Liver (tissue), 3 donors: ENCODE measurements at regions not wholly inside any gene's neighbourhood (a gene's known extent, or its start where the extent isn't known, plus 50 kb on each side); places are given as distances from the start of the nearest gene placed in this dataset.

Experiments
- FOXA1 ChIP-seq: IDR thresholded peaks from 2 replicates; pipeline ENCODE4 v1.6.1; 2016; ENCODE audit warnings: antibody characterized with exemption
- HNF4A ChIP-seq, 2 donors: conservative IDR thresholded peaks; 2 replicates each; pipeline ENCODE4 v1.6.1; 2016; ENCODE audit warnings: antibody characterized with exemption in 2 of 2, mild to moderate bottlenecking in 2 of 2
- HNF4G ChIP-seq: IDR thresholded peaks from 2 replicates; pipeline ENCODE4 v1.6.1; 2016; ENCODE audit warnings: antibody characterized with exemption
- JUND ChIP-seq, 2 donors: IDR thresholded peaks; 2 replicates each; pipeline ENCODE4 v1.6.1; 2016; ENCODE audit warnings: antibody characterized with exemption in 2 of 2
- RAD21 ChIP-seq, 2 donors: IDR thresholded peaks; 2 replicates each; pipeline ENCODE4 v1.6.1; 2016; ENCODE audit warnings: antibody characterized with exemption in 2 of 2, mild to moderate bottlenecking in 2 of 2
- RXRA ChIP-seq, 2 donors: IDR thresholded peaks; 2 replicates each; pipeline ENCODE4 v1.6.1; 2017 to 2018; ENCODE audit warnings: antibody characterized with exemption in 2 of 2, mild to moderate bottlenecking in 1 of 2
- SP1 ChIP-seq: IDR thresholded peaks from 2 replicates; pipeline ENCODE4 v1.6.1; 2018; ENCODE audit warnings: antibody characterized with exemption, mild to moderate bottlenecking
- TAF1 ChIP-seq: conservative IDR thresholded peaks from 2 replicates; pipeline ENCODE4 v1.6.1; 2016; ENCODE audit warnings: antibody characterized with exemption, mild to moderate bottlenecking
- YY1 ChIP-seq: IDR thresholded peaks from 2 replicates; pipeline ENCODE4 v1.6.1; 2016; ENCODE audit warnings: antibody characterized with exemption, mild to moderate bottlenecking
- TF ChIP-seq, protein P1 (sequence below): IDR thresholded peaks from 2 replicates; pipeline ENCODE4 v1.6.1; 2016; ENCODE audit warnings: antibody characterized with exemption, mild to moderate bottlenecking
- TF ChIP-seq, protein P2 (sequence below): IDR thresholded peaks from 2 replicates; pipeline ENCODE4 v1.6.1; 2016; ENCODE audit warnings: antibody characterized with exemption
- TF ChIP-seq, protein P3 (sequence below): fragments of 150-350 bp; IDR thresholded peaks from 2 replicates; pipeline ENCODE4 v1.5.1; 2017; ENCODE audit warnings: improper control_type of control experiment, low read depth, low read length; ENCODE audit not compliant: missing input control
- TF ChIP-seq, protein P4 (sequence below): IDR thresholded peaks from 2 replicates; pipeline ENCODE4 v1.6.1; 2016; ENCODE audit warnings: antibody characterized with exemption
- TF ChIP-seq, protein P5 (sequence below): IDR thresholded peaks from 2 replicates; pipeline ENCODE4 v1.6.1; 2016; ENCODE audit warnings: antibody characterized with exemption
- donor health status: healthy.
- donor health status: healthy.

DNA sequence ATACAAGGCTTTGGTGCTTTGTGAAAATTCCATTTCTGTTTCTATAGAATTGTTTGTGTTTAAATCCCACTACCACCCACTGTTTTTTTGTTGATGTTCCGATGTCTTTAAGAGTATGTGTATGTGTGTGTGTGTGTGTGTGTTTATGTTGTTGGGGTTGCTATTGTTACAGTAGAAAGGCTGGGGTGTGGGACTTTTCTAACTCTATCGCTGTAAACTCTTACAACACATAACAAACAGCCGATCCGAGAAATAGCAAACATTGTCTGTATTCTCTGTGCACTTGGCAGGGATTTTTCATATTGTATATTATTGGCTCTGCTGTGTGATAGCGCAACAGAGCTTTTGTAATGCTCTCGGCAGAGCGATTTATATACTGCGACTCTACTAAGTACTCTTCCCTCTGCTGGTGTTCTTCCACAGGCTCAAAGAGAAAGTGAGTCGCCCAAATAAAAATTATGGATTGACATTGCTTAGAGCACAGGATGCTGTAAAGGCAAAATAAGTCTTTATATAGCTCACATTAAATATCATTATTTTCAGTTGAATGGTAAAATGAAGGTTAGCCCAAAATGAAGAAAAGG is 492.2 kb upstream of the ARRDC3 start:
- TF ChIP-seq JUND (IDR thresholded peaks at IDR 0.05) (no peak), TAF1 (no peak), YY1 (no peak), RAD21 (IDR thresholded peaks at IDR 0.05) (no peak), HNF4A (conservative IDR thresholded peaks at IDR 0.05) (no peak), HNF4G (no peak), RXRA (IDR thresholded peaks at IDR 0.05) (no peak), SP1 (no peak), FOXA1 (no peak)
- TF ChIP-seq, protein P1, sequence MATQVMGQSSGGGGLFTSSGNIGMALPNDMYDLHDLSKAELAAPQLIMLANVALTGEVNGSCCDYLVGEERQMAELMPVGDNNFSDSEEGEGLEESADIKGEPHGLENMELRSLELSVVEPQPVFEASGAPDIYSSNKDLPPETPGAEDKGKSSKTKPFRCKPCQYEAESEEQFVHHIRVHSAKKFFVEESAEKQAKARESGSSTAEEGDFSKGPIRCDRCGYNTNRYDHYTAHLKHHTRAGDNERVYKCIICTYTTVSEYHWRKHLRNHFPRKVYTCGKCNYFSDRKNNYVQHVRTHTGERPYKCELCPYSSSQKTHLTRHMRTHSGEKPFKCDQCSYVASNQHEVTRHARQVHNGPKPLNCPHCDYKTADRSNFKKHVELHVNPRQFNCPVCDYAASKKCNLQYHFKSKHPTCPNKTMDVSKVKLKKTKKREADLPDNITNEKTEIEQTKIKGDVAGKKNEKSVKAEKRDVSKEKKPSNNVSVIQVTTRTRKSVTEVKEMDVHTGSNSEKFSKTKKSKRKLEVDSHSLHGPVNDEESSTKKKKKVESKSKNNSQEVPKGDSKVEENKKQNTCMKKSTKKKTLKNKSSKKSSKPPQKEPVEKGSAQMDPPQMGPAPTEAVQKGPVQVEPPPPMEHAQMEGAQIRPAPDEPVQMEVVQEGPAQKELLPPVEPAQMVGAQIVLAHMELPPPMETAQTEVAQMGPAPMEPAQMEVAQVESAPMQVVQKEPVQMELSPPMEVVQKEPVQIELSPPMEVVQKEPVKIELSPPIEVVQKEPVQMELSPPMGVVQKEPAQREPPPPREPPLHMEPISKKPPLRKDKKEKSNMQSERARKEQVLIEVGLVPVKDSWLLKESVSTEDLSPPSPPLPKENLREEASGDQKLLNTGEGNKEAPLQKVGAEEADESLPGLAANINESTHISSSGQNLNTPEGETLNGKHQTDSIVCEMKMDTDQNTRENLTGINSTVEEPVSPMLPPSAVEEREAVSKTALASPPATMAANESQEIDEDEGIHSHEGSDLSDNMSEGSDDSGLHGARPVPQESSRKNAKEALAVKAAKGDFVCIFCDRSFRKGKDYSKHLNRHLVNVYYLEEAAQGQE = no peak
- TF ChIP-seq, protein P2, sequence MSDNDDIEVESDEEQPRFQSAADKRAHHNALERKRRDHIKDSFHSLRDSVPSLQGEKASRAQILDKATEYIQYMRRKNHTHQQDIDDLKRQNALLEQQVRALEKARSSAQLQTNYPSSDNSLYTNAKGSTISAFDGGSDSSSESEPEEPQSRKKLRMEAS = no peak
- TF ChIP-seq, protein P3, sequence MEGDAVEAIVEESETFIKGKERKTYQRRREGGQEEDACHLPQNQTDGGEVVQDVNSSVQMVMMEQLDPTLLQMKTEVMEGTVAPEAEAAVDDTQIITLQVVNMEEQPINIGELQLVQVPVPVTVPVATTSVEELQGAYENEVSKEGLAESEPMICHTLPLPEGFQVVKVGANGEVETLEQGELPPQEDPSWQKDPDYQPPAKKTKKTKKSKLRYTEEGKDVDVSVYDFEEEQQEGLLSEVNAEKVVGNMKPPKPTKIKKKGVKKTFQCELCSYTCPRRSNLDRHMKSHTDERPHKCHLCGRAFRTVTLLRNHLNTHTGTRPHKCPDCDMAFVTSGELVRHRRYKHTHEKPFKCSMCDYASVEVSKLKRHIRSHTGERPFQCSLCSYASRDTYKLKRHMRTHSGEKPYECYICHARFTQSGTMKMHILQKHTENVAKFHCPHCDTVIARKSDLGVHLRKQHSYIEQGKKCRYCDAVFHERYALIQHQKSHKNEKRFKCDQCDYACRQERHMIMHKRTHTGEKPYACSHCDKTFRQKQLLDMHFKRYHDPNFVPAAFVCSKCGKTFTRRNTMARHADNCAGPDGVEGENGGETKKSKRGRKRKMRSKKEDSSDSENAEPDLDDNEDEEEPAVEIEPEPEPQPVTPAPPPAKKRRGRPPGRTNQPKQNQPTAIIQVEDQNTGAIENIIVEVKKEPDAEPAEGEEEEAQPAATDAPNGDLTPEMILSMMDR = no peak
- TF ChIP-seq, protein P4, sequence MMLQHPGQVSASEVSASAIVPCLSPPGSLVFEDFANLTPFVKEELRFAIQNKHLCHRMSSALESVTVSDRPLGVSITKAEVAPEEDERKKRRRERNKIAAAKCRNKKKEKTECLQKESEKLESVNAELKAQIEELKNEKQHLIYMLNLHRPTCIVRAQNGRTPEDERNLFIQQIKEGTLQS = no peak
- TF ChIP-seq, protein P5, sequence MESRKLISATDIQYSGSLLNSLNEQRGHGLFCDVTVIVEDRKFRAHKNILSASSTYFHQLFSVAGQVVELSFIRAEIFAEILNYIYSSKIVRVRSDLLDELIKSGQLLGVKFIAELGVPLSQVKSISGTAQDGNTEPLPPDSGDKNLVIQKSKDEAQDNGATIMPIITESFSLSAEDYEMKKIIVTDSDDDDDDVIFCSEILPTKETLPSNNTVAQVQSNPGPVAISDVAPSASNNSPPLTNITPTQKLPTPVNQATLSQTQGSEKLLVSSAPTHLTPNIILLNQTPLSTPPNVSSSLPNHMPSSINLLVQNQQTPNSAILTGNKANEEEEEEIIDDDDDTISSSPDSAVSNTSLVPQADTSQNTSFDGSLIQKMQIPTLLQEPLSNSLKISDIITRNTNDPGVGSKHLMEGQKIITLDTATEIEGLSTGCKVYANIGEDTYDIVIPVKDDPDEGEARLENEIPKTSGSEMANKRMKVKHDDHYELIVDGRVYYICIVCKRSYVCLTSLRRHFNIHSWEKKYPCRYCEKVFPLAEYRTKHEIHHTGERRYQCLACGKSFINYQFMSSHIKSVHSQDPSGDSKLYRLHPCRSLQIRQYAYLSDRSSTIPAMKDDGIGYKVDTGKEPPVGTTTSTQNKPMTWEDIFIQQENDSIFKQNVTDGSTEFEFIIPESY = no peak
